NCI-H1048 (cell line): ENCODE measurements at regions not wholly inside any gene's neighbourhood (a gene's known extent, or its start where the extent isn't known, plus 50 kb on each side); places are given as distances from the start of the nearest gene placed in this dataset.
"Not testable (repeated sequence)": the region's sequence is repeated elsewhere in the genome, so short reads cannot be mapped to it uniquely, and the experiment has no call there.

ENCODE experiments used
- DNase-seq: peaks from one replicate; lab custom pipeline; 2025; lab: John Stamatoyannopoulos, UW

GRCh38 chrX:43225626-43226328 lies 430.3 kb upstream of the MAOA start:
- no peak for DNase-seq

- no peak for DNase-seq
Measured at GRCh38 chrX:43238461-43238945, 417.6 kb upstream of the MAOA start.

GRCh38 chrX:43239356-43239755 lies 416.7 kb upstream of the MAOA start:
- no peak for DNase-seq

GRCh38 chrX:43255596-43255995 lies 400.5 kb upstream of the MAOA start:
- no peak for DNase-seq

GRCh38 chrX:43266487-43266886 lies 389.6 kb upstream of the MAOA start:
- no peak for DNase-seq

GRCh38 chrX:43267652-43268051 lies 388.4 kb upstream of the MAOA start:
- DNase-seq, result no peak

- no peak for DNase-seq
Measured at GRCh38 chrX:43269201-43269600, 386.9 kb upstream of the MAOA start.

GRCh38 chrX:43277879-43278278 lies 378.2 kb upstream of the MAOA start:
- DNase-seq, result no peak

- DNase-seq, result no peak
Measured at GRCh38 chrX:43278440-43278839, 377.7 kb upstream of the MAOA start.

GRCh38 chrX:43279341-43279808 lies 376.7 kb upstream of the MAOA start:
- no peak for DNase-seq

GRCh38 chrX:43283187-43283586 lies 372.9 kb upstream of the MAOA start:
- no peak for DNase-seq

- DNase-seq, result not testable (repeated sequence)
Measured at GRCh38 chrX:43311625-43312024, 344.5 kb upstream of the MAOA start.

- DNase-seq, result no peak
Measured at GRCh38 chrX:43313035-43313434, 343.1 kb upstream of the MAOA start.

GRCh38 chrX:43314525-43314924 lies 341.6 kb upstream of the MAOA start:
- no peak for DNase-seq

GRCh38 chrX:43315622-43316021 lies 340.5 kb upstream of the MAOA start:
- no peak for DNase-seq

- DNase-seq, result no peak
Measured at GRCh38 chrX:43316146-43316545, 340.0 kb upstream of the MAOA start.

- no peak for DNase-seq
Measured at GRCh38 chrX:43317378-43317777, 338.7 kb upstream of the MAOA start.

- no peak for DNase-seq
Measured at GRCh38 chrX:43328358-43328946, 327.6 kb upstream of the MAOA start.

GRCh38 chrX:43333543-43333942 lies 322.6 kb upstream of the MAOA start:
- DNase-seq, result no peak

GRCh38 chrX:43345166-43345565 lies 310.9 kb upstream of the MAOA start:
- no peak for DNase-seq

GRCh38 chrX:43349363-43349762 lies 306.7 kb upstream of the MAOA start:
- DNase-seq, result no peak

- DNase-seq, result no peak
Measured at GRCh38 chrX:43350935-43351334, 305.2 kb upstream of the MAOA start.

GRCh38 chrX:43357741-43358140 lies 298.4 kb upstream of the MAOA start:
- DNase-seq, result no peak

- no peak for DNase-seq
Measured at GRCh38 chrX:43373032-43373431, 283.1 kb upstream of the MAOA start.
